Jurkat, Clone E6-1 (cell line): ENCODE measurements at regions not wholly inside any gene's neighbourhood (a gene's known extent, or its start where the extent isn't known, plus 50 kb on each side); places are given as distances from the start of the nearest gene placed in this dataset.
"Not testable (repeated sequence)": the region's sequence is repeated elsewhere in the genome, so short reads cannot be mapped to it uniquely, and the experiment has no call there.

Experiments
- DNase-seq: peaks from one replicate; pipeline ENCODE4 v3.0.0-alpha.2; 2011; ENCODE audit warnings: low read depth, low spot score
- H3K4me3 ChIP-seq: 2 replicates; pipeline ENCODE4 v1.5.1; 2011; ENCODE audit warnings: mild to moderate bottlenecking, low read length, control low read depth, moderate library complexity

GRCh38 chr11:23755076-23755475 lies 741.8 kb upstream of the LUZP2 start:
- DNase-seq, result no peak
- H3K4me3 ChIP-seq, result no peak overlapping the region

DNA sequence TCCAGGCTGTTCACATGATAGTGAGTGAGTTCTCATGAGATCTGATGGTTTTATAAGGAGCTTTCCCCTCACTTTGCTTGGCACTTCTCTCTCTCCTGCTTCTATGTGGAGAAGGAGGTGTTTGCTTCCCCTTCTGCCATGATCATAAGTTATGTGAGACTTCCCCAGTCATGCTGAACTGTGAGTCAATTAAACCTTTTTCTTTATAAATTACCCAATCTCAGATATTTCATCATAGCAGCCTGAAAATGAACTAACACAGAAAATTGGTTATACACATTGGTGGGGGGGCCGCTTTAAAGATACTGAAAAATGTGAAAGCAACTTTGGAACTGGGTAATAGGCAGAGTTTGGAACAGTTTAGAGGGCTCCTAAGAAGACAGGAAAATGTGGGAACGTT lies 741.1 kb upstream of the LUZP2 start:
- no peak for DNase-seq
- H3K4me3 ChIP-seq, result no peak overlapping the region

- DNase-seq, result no peak
- H3K4me3 ChIP-seq, result no peak overlapping the region
Observed at GRCh38 chr11:23759489-23759888, 737.4 kb upstream of the LUZP2 start.

DNA sequence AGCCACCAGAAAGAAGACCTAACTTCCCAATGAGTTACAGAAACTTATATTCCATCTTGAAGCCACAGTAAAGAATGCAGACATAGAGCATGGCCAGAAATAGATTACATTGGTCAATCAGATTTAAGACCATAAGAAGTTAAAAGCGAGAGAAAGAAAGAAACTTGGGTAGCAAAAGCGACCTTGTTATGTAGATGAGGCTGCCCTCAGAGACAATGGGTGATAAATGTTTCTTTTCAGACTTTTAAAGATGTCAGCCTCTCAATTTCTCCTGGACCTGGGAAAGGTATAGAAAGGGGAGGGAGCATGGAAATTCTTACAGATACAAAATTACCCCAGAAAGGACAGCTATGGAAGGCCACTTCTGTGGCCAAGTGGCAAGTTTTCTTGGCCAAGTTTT lies 732.6 kb upstream of the LUZP2 start:
- DNase-seq, result no peak

DNA sequence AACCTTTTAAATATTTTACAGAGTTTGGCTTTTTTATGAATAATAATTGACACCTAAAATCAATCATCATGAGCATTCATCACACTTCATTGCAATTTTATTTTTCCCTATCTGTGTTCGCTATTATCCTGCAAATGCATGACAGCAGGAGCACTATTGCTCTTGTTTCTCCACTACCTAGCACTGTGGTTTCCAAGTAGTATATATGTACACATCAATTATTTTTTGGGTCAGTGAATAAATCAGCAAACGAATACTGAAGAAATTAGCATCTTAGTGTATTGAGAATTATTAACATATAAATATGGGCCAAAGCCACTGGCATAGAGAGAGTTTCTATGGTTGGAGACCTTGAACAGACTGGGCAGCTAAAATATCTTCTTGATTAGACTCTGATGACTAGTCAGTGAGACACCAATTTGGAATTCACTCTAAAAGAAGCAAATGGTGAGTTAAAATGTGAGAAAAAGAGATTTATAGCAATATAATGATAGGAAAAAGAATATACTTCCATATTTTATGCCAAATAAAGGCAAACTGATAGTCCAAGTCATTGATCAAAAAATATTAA lies 731.1 kb upstream of the LUZP2 start:
- H3K4me3 ChIP-seq, result no peak overlapping the region
- no peak for DNase-seq

More for the DNA sequence above, 732.6 kb upstream of the LUZP2 start:
- no peak overlapping the region for H3K4me3 ChIP-seq

DNA sequence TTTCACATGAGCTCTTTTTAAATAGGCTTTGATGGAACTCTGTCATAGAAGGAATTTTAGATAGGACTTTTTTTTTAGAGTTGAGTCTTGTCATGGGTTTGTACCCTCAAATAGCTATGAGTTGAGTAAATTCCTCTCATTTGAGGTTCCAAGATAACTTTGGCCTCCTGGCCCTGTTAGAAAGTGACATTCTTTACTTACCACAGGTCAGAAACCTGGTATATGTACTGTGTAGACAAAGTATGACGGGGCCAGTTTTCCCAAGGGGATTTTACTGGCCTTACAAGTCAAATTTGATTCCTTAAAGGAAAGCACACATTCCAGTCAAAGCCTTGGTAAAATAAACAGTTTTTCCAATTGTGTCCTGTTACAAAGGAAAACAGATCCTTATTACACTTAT lies 729.3 kb upstream of the LUZP2 start:
- no peak for DNase-seq
- H3K4me3 ChIP-seq, result no peak overlapping the region

- DNase-seq, result no peak
- no peak overlapping the region for H3K4me3 ChIP-seq
Observed at GRCh38 chr11:23769214-23769613, 727.6 kb upstream of the LUZP2 start.

- H3K4me3 ChIP-seq, result no peak overlapping the region
- no peak for DNase-seq
Observed at GRCh38 chr11:23772081-23772480, 724.8 kb upstream of the LUZP2 start.

DNA sequence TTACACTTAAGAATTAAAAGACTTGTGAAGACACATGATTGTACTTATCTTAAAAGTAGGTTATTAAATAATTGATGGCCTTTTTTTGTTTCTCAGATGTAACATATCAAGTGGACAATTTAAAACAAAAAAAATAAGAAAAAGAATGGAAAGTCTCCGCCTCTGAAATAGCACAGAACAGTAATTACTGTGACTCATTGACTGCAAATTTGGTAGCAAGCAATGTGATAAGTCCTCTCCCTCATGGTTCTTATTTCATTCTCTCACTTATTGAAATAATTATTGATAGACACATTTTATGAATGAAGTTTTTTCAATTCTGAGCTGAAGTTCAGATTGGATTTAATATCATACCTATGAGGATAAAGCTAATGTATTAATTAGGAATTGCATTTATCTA lies 717.9 kb upstream of the LUZP2 start:
- DNase-seq, result no peak
- no peak overlapping the region for H3K4me3 ChIP-seq

GRCh38 chr11:23780231-23780630 lies 716.6 kb upstream of the LUZP2 start:
- DNase-seq, result no peak
- no peak overlapping the region for H3K4me3 ChIP-seq

DNA sequence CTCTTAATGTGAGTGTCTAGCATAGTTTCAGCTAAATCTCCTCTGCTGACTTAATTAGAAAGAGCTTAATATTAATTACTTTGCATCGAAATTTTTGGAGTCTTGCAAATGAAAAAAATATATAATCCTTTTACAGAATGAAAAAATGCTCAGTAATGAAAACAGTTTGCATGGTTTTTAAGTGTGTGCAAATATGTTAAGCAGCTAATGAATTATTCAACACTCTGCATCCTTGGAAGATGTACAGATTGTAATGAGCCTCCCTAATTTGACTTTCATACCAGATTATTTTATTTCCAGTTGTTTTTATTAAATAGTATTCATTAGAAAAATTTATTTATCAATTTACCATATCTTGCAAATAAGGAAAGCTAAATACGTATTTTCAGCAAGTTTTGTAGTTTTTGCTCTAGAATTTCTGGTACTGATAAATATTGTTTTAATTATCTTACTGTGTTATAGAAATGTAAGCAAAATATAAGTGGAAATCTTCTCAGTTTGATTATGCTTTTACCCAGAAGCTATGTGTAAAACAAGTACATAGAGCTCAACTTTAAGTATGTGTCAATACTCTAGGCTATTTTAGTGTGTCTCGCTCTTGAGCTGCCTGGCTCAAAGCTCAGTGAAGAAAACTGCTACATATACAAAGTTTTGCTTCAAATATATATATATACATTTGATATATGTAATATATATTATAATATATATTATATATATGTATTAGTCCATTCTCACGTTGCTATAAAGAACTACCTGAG lies 714.9 kb upstream of the LUZP2 start:
- no peak for DNase-seq
- no peak overlapping the region for H3K4me3 ChIP-seq

DNA sequence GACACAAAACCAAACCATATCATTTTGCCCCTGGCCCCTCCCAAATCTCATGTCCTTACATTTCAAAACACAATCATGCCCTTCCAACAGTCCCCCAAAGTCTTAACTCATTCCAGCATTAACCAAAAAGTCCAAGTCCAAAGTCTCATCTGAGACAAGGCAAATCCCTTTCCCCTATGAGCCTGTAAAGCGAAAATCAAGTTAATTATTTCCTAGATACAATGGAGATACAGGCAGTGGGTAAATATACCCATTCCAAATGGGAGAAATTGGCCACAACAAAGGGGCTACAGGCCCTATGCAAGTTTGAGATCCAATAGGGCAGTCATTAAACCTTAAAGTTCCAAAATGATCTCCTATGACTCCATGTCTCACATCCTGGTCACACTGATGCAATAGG lies 709.9 kb upstream of the LUZP2 start:
- DNase-seq, H3K4me3 ChIP-seq: not testable (repeated sequence)

GRCh38 chr11:23789200-23789853 lies 707.5 kb upstream of the LUZP2 start:
- H3K4me3 ChIP-seq, result no peak overlapping the region
- DNase-seq, result no peak

GRCh38 chr11:23789938-23790371 lies 706.9 kb upstream of the LUZP2 start:
- H3K4me3 ChIP-seq, result no peak overlapping the region
- no peak for DNase-seq

GRCh38 chr11:23797624-23798419 lies 699.0 kb upstream of the LUZP2 start:
- DNase-seq, result no peak
- H3K4me3 ChIP-seq, result no peak overlapping the region

DNA sequence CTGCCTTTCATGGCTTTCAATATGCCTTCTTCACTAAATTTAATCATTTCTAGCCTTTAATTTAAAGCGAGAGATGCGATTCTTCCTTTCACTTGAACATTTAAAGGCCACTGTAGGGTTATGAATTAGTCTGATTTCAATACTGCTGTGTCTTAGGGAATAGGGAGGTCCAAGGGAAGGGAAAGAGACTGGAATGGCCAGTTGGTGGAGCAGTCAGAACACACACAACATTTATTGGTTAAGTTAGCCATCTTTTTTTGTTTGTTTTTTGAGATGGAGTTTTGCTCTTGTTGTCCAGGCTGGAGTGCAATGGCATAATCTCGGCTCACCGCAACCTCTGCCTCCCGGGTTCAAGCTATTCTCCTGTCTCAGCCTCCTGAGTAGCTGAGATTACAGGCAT lies 662.5 kb upstream of the LUZP2 start:
- not testable (repeated sequence) for DNase-seq, H3K4me3 ChIP-seq

- no peak for DNase-seq
- H3K4me3 ChIP-seq, result no peak overlapping the region
Observed at GRCh38 chr11:23836981-23837380, 659.9 kb upstream of the LUZP2 start.

DNA sequence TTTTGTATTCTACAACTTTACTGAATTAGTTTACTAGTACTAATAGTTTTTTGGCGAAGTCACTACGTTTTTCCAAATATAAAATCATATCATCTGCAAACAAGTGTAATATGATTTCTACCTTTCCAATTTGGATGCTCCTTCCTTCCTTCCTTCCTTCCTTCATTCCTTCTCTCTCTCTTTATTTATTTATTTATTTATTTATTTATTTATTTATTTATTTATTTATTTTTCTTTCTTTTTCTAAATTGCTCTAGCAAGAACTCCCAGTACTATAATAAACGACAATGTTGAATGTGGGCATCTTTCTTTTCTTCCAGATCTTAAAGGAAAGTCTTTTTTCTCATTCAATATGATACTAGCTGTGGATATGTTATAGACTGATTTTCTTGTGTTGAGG lies 656.0 kb upstream of the LUZP2 start:
- DNase-seq, result no peak
- no peak overlapping the region for H3K4me3 ChIP-seq

DNA sequence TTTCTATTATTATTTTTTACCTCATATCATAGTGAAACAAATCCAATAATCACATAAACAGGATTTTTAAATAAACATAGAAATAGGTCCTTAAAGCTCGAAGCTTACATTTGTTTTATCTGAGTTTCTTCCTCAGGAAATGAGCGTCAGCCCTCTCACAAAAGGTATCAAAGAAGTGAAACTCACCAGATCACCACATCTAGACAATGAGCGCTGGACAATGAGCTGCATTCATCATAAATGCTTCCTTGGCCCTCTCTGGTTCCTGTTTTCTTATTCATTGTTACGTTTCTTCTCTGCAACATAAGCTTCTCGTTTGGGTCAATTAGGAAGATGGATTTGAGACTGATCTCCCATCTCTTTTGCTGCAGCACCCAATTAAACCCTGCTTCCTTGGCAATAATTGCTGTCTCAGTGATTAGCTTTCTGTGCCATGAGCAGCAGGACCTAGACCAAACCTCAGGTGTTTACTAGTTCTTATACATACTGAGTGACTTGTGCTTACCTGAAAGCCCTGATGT lies 649.9 kb upstream of the LUZP2 start:
- DNase-seq, result no peak
- no peak overlapping the region for H3K4me3 ChIP-seq

DNA sequence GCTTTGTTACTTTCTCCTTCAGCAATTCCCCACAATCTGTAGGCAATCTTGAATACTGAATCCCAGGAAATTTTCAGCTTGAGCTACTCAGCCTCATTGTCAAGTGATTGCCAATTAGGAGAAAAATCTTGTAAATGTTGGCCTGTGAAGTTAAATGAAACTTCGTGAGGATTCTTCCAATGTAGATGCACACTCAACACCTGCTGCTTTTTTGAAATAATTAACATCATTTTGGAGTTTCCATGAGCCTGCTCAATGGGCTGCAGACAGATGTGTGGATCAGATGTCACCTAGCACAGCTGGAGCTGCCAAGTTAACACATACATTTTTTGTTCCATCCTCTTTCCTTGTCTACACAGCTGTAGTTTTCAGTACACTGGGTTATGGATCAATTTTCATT lies 645.6 kb upstream of the LUZP2 start:
- no peak for DNase-seq
- no peak overlapping the region for H3K4me3 ChIP-seq
